ENCODE measurements at regions not wholly inside any gene's neighbourhood (a gene's known extent, or its start where the extent isn't known, plus 50 kb on each side); places are given as distances from the start of the nearest gene placed in this dataset.

GRCh38 chr1:195501118-195501517 lies 1107.1 kb downstream of the KCNT2 start:
- Histone ChIP-seq H3K4me3 (replicated peaks in 1 of 3; ENCODE audit: insufficient read depth in 1 of 3, low read depth in 1 of 3, low read length in 3 of 3) (no peak overlapping the region), H3K9ac (replicated peaks; ENCODE audit: extremely low read depth, insufficient read depth, low read length) (no peak overlapping the region), H3K9me3 (replicated peaks; ENCODE audit: control insufficient read depth, insufficient read depth, low read length) (no peaks in the 10 kb centered on the region), H3K36me3 (ENCODE audit: control insufficient read depth in 2 of 2, extremely low read depth in 1 of 2, insufficient read depth in 2 of 2, low read length in 2 of 2) (no peaks in the 10 kb centered on the region), H2AFZ (ENCODE audit: low read depth, low read length) (no peak overlapping the region), H3K27ac (ENCODE audit: insufficient read depth, low read depth, low read length) (no peak overlapping the region), H3K79me2 (ENCODE audit: control insufficient read depth, insufficient read depth, low read length) (no peaks in the 10 kb centered on the region), H3K4me2 (ENCODE audit: insufficient read depth, low read length) (no peak overlapping the region), H3K27me3 (ENCODE audit: control insufficient read depth in 2 of 2, insufficient read depth in 2 of 2, low read length in 2 of 2) (no peaks in the 10 kb centered on the region), H4K20me1 (replicated peaks; ENCODE audit: control insufficient read depth, extremely low read depth, insufficient read depth, low read length) (no peaks in the 10 kb centered on the region), H3K9me1 (replicated peaks; ENCODE audit: control insufficient read depth, extremely low read depth, insufficient read depth, low read length) (no peaks in the 10 kb centered on the region), H3K4me1 (ENCODE audit: control insufficient read depth, extremely low read depth, insufficient read depth, low read length) (no peaks in the 10 kb centered on the region)
- intact Hi-C loops (cut with micrococcal nuclease) (no loop called here), dilution Hi-C loops (cut with MboI; ENCODE audit: extremely low pct_ligation_motif_present, low sequenced_read_pairs) (no loop called here)
- POLR2A ChIA-PET: no interaction called here
- no TSS peak for BruUV-seq (replicated peaks)
- FAIRE-seq: no peak
- CTCF ChIA-PET: no interaction called here
- TF ChIP-seq GATA2 (IDR thresholded peaks at IDR 0.05; ENCODE audit: insufficient read depth, insufficient read length, low read depth, low read length): no peak
- no peak for TF ChIP-seq JUN (IDR thresholded peaks at IDR 0.05; ENCODE audit: borderline replicate concordance, insufficient read depth, insufficient read length, low read depth)
- TF ChIP-seq POLR2A (IDR thresholded peaks at IDR 0.05; ENCODE audit: low read depth, low read length): no peak
- TF ChIP-seq CTCF (IDR thresholded peaks at IDR 0.05; ENCODE audit: extremely low read depth in 1 of 2, insufficient read depth in 1 of 2, low read depth in 1 of 2, low read length in 2 of 2): no peak
- TF ChIP-seq FOS (IDR thresholded peaks at IDR 0.05; ENCODE audit: borderline replicate concordance, insufficient read depth, low read length): no peak
- TF ChIP-seq POLR2AphosphoS5 (IDR thresholded peaks at IDR 0.05; ENCODE audit: insufficient read depth, low read depth, low read length): no peak
- TF ChIP-seq MYC (IDR thresholded peaks at IDR 0.05; ENCODE audit: low read depth, low read length): no peak
- TF ChIP-seq MAX (IDR thresholded peaks at IDR 0.05; ENCODE audit: insufficient read depth, insufficient read length): no peak
- TF ChIP-seq EZH2 (IDR thresholded peaks at IDR 0.05; ENCODE audit: borderline replicate concordance, low read depth, low read length, severe bottlenecking): no peak
- no peak for DNase-seq (ENCODE audit: low read depth, low spot score)
